Parathyroid adenoma (tissue), 2 donors: ENCODE measurements at regions not wholly inside any gene's neighbourhood (a gene's known extent, or its start where the extent isn't known, plus 50 kb on each side); places are given as distances from the start of the nearest gene placed in this dataset.

Source experiments
- H2AFZ ChIP-seq: fragments of 300-600 bp; sonication (generic); one replicate; pipeline ENCODE4 v1.7.0; 2017; ENCODE audit warnings: antibody characterized with exemption, mild to moderate bottlenecking
- H3K27ac ChIP-seq: fragments of 300-600 bp; sonication (generic); one replicate; pipeline ENCODE4 v1.7.0; 2017
- H3K27me3 ChIP-seq: fragments of 300-600 bp; sonication (generic); one replicate; pipeline ENCODE4 v1.7.0; 2017; ENCODE audit warnings: low read length; ENCODE audit not compliant: control insufficient read depth, insufficient read depth
- H3K36me3 ChIP-seq: fragments of 300-600 bp; sonication (generic); one replicate; pipeline ENCODE4 v1.7.0; 2017; ENCODE audit warnings: low read length; ENCODE audit not compliant: control insufficient read depth, insufficient read depth
- H3K4me1 ChIP-seq: fragments of 300-600 bp; sonication (generic); one replicate; pipeline ENCODE4 v1.7.0; 2017; ENCODE audit warnings: control low read depth
- H3K4me2 ChIP-seq: fragments of 300-600 bp; sonication (generic); one replicate; pipeline ENCODE4 v1.7.0; 2017; ENCODE audit warnings: low read length
- H3K4me3 ChIP-seq: fragments of 300-600 bp; sonication (generic); one replicate; pipeline ENCODE4 v1.7.0; 2017; ENCODE audit warnings: low read depth, low read length
- H3K79me2 ChIP-seq: fragments of 300-600 bp; sonication (generic); one replicate; pipeline ENCODE4 v1.7.0; 2017; ENCODE audit warnings: control low read depth
- H3K9ac ChIP-seq: fragments of 300-600 bp; sonication (generic); one replicate; pipeline ENCODE4 v1.7.0; 2017; ENCODE audit warnings: mild to moderate bottlenecking
- H3K9me3 ChIP-seq: fragments of 300-600 bp; sonication (generic); one replicate; pipeline ENCODE4 v1.7.0; 2017; ENCODE audit warnings: low read length; ENCODE audit not compliant: control insufficient read depth
- CTCF ChIP-seq: fragments of 300-600 bp; sonication (generic); IDR thresholded peaks from one replicate; pipeline ENCODE4 v1.7.0; 2017; ENCODE audit warnings: antibody characterized with exemption, mild to moderate bottlenecking
- donor health status: primary hyperparathyroidism.

GRCh38 chr5:2687746-2688145 lies 63.7 kb downstream of the IRX2 start:
- no peaks in the 10 kb centered on the region for H3K79me2 ChIP-seq
- H3K4me1 ChIP-seq, result peaks cover 5% of the 10 kb centered on the region
- H3K9ac ChIP-seq, result no peak overlapping the region
- TF ChIP-seq CTCF, result no peak
- H3K27me3 ChIP-seq, result no peaks in the 10 kb centered on the region
- H3K27ac ChIP-seq, result no peak overlapping the region
- no peak overlapping the region for H3K4me3 ChIP-seq
- peaks cover 2% of the 10 kb centered on the region for H3K9me3 ChIP-seq
- no peak overlapping the region for H2AFZ ChIP-seq
- H3K4me2 ChIP-seq, result no peak overlapping the region
- H3K36me3 ChIP-seq, result no peaks in the 10 kb centered on the region

DNA sequence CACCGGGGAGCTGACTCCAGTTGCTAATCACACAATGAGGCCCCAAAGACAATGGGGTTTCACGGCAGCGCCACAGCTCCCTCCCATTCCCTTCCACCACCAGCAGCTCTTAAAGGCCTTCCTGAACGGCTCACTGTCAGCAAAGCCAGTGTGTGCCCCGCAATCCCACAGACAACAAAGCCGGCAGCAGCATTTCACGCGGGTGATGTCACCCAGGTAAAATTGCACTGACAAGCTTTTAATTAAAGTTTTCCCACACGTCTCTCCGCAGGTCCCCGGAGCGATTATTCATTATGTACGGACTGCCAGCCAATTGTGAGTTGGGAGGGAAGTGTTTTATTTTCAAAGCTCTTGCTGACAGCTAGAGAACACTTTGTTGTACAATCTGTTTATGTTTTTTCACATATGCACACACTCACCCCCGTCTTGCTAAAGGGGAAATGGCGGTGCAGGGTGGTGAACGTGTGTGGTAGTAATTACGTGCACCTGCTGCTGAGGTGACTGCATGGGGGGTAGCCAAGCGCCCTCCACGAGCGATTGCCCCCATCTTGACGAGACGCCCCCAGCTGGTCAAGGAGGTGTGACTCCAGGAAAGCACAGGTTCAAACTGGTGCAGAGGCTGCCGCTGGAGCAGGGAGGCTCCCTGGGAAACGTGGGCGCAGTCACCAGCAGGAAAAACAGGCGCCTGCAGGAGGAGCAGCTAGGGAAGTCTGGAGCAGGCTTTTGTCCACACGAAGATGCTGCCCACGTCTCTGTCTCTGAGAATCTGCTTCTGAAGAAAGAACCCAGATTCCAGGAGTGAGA lies 65.0 kb downstream of the IRX2 start:
- Histone ChIP-seq H3K9ac (no peak overlapping the region), H3K4me2 (no peak overlapping the region), H3K79me2 (no peaks in the 10 kb centered on the region), H3K27me3 (no peaks in the 10 kb centered on the region), H3K27ac (no peak overlapping the region), H3K9me3 (peaks cover under 1% of the 10 kb centered on the region), H3K36me3 (no peaks in the 10 kb centered on the region), H2AFZ (peak overlapping the region; percentile 45), H3K4me3 (no peak overlapping the region), H3K4me1 (peaks cover 5% of the 10 kb centered on the region)
- TF ChIP-seq CTCF, result no peak

- Histone ChIP-seq H3K27me3 (no peaks in the 10 kb centered on the region), H3K9me3 (no peaks in the 10 kb centered on the region), H3K4me3 (no peak overlapping the region), H3K4me1 (peaks cover 5% of the 10 kb centered on the region), H3K36me3 (no peaks in the 10 kb centered on the region), H3K4me2 (no peak overlapping the region), H2AFZ (peak overlapping the region; percentile 45), H3K79me2 (no peaks in the 10 kb centered on the region), H3K27ac (no peak overlapping the region), H3K9ac (no peak overlapping the region)
- TF ChIP-seq CTCF, result no peak
Measured at GRCh38 chr5:2685651-2686272, 65.7 kb downstream of the IRX2 start.

GRCh38 chr5:2684606-2685005 lies 66.9 kb downstream of the IRX2 start:
- Histone ChIP-seq H2AFZ (no peak overlapping the region), H3K27ac (no peak overlapping the region), H3K4me3 (no peak overlapping the region), H3K4me2 (no peak overlapping the region), H3K79me2 (no peaks in the 10 kb centered on the region), H3K4me1 (peaks cover 5% of the 10 kb centered on the region), H3K36me3 (no peaks in the 10 kb centered on the region), H3K27me3 (no peaks in the 10 kb centered on the region), H3K9me3 (no peaks in the 10 kb centered on the region), H3K9ac (no peak overlapping the region)
- no peak for TF ChIP-seq CTCF

DNA sequence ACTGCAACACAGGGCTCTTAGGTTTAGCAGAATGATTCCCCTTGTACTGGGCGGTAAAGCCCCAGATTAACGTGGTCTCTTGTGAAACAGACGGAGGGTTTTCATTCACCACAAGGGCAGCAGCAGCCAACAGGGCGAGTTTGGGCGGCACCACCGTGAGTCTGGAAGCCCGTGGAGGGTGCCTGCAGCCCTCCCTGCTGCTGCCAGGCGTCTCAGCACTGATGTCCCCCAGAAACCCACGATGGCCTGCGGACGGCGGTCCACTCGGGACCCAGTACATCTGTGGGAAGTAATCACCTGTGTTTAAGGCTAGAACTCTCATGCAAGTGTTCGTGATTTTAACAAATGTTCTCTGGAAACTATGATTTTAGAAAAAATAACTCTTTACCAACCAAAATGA lies 67.8 kb downstream of the IRX2 start:
- H3K36me3 ChIP-seq, result no peaks in the 10 kb centered on the region
- H3K27me3 ChIP-seq, result no peaks in the 10 kb centered on the region
- no peak overlapping the region for H3K27ac ChIP-seq
- H3K9me3 ChIP-seq, result no peaks in the 10 kb centered on the region
- H2AFZ ChIP-seq, result no peak overlapping the region
- TF ChIP-seq CTCF, result no peak
- no peak overlapping the region for H3K9ac ChIP-seq
- H3K4me3 ChIP-seq, result no peak overlapping the region
- no peaks in the 10 kb centered on the region for H3K79me2 ChIP-seq
- no peak overlapping the region for H3K4me2 ChIP-seq
- H3K4me1 ChIP-seq, result peaks cover 5% of the 10 kb centered on the region
